B cell (primary cell): ENCODE measurements at regions not wholly inside any gene's neighbourhood (a gene's known extent, or its start where the extent isn't known, plus 50 kb on each side); places are given as distances from the start of the nearest gene placed in this dataset.

Experiments used
- ATAC-seq: fragments of 200-7000 bp; cut with Tn5 transposase; one replicate; pipeline ENCODE4 v1.10.0; 2021; ENCODE audit warnings: low read depth, mild to moderate bottlenecking, moderate number of reproducible peaks, moderate library complexity
- CTCF ChIA-PET: fragments of 350-600 bp; sonication (Branson Sonifier 250); formaldehyde crosslinking; loops from one replicate; lab custom pipeline; 2021; ENCODE audit warnings: antibody characterized with exemption, inconsistent platforms; lab: Charles Lee
- POLR2A ChIA-PET: fragments of 350-600 bp; sonication (Branson Sonifier 250); formaldehyde crosslinking; loops from one replicate; lab custom pipeline; 2021; ENCODE audit warnings: antibody characterized with exemption; lab: Charles Lee
- DNase-seq: peaks from one replicate; pipeline ENCODE4 v3.0.0; 2013
- H2AFZ ChIP-seq: 2 replicates; pipeline ENCODE4 v1.6.1; 2012; ENCODE audit warnings: mild to moderate bottlenecking, low read depth, low read length; ENCODE audit not compliant: insufficient read depth, poor library complexity, severe bottlenecking
- H3K27ac ChIP-seq, 2 donors: 1 replicate in 1 of 2; 2 replicates in 1 of 2; pipeline ENCODE4 v1.5.1; 2012 to 2013; ENCODE audit warnings: low read length in 2 of 2, mild to moderate bottlenecking in 2 of 2, moderate library complexity in 1 of 2
- H3K27me3 ChIP-seq, 4 experiments: fragments of 200-600 bp in 1 of 4; sonication (generic) in 1 of 4; replicated peaks in 1 of 4; 1 replicate in 2 of 4; 2 replicates in 2 of 4; pipeline versions ENCODE4 v1.6.1 to v1.7.0; 2013 to 2016; ENCODE audit warnings: low read length in 3 of 4, mild to moderate bottlenecking in 2 of 4, mixed read lengths in 1 of 4, moderate library complexity in 1 of 4; ENCODE audit not compliant: insufficient read depth in 4 of 4, control insufficient read depth in 3 of 4; ENCODE audit errors: control extremely low read depth in 1 of 4
- H3K36me3 ChIP-seq, 2 experiments: replicated peaks in 1 of 2; 1 replicate in 1 of 2; 2 replicates in 1 of 2; pipeline versions ENCODE4 v1.6.1 to v1.7.1; 2013; ENCODE audit warnings: low read length in 1 of 2; ENCODE audit not compliant: insufficient read depth in 2 of 2, control insufficient read depth in 1 of 2; ENCODE audit errors: control extremely low read depth in 1 of 2, extremely low read depth in 1 of 2
- H3K4me1 ChIP-seq, 2 donors: fragments of 200-600 bp in 1 of 2; sonication (generic) in 1 of 2; 1 replicate in 1 of 2; 2 replicates in 1 of 2; pipeline versions ENCODE4 v1.5.1 to v1.6.1; 2013 to 2017; ENCODE audit warnings: low read length in 2 of 2; ENCODE audit not compliant: control insufficient read depth in 2 of 2, insufficient read depth in 2 of 2
- H3K4me2 ChIP-seq: replicated peaks from 2 replicates; pipeline ENCODE3; 2012; ENCODE audit warnings: mild to moderate bottlenecking, low read depth, low read length; ENCODE audit not compliant: poor library complexity, severe bottlenecking
- H3K4me3 ChIP-seq, 5 experiments: fragments of 200-600 bp in 1 of 5; sonication (generic) in 1 of 5; 1 replicate in 3 of 5; 2 replicates in 2 of 5; pipeline versions ENCODE4 v1.5.1 to v1.7.0; 2011 to 2016; ENCODE audit warnings: low read length in 4 of 5, mild to moderate bottlenecking in 4 of 5, low read depth in 2 of 5, control low read depth in 1 of 5, moderate library complexity in 1 of 5; ENCODE audit not compliant: insufficient read depth in 1 of 5; ENCODE audit errors: control extremely low read depth in 1 of 5, extremely low read depth in 1 of 5
- H3K79me2 ChIP-seq: fragments of 200-600 bp; sonication (generic); one replicate; pipeline ENCODE4 v1.6.0; 2016; ENCODE audit warnings: low read length; ENCODE audit not compliant: control insufficient read depth, insufficient read depth
- H3K9ac ChIP-seq: fragments of 200-600 bp; sonication (generic); 2 replicates; pipeline ENCODE4 v1.6.1; 2017; ENCODE audit warnings: mild to moderate bottlenecking, low read length, moderate library complexity
- H3K9me3 ChIP-seq, 3 donors: one replicate each; pipeline versions ENCODE4 v1.6.1 to v1.7.1; 2013; ENCODE audit warnings: low read length in 2 of 3; ENCODE audit not compliant: control insufficient read depth in 2 of 3, insufficient read depth in 1 of 3; ENCODE audit errors: control extremely low read depth in 1 of 3
- H4K20me1 ChIP-seq: 2 replicates; pipeline ENCODE4 v1.6.0; 2012; ENCODE audit warnings: mild to moderate bottlenecking, low read length; ENCODE audit not compliant: insufficient read depth, control insufficient read depth, poor library complexity, severe bottlenecking
- H3K27ac Mint-ChIP-seq: one replicate; pipeline ENCODE4 v1.8.0; 2021; ENCODE audit warnings: mixed read lengths
- H3K27me3 Mint-ChIP-seq: one replicate; pipeline ENCODE4 v1.8.0; 2021; ENCODE audit warnings: mixed read lengths
- H3K4me1 Mint-ChIP-seq: one replicate; pipeline ENCODE4 v1.8.0; 2021; ENCODE audit warnings: mixed read lengths
- H3K4me3 Mint-ChIP-seq: one replicate; pipeline ENCODE4 v1.8.0; 2021; ENCODE audit warnings: mixed read lengths
- H3K9me3 Mint-ChIP-seq: one replicate; pipeline ENCODE4 v1.8.0; 2022; ENCODE audit warnings: mixed read lengths; ENCODE audit not compliant: insufficient read depth
- CTCF ChIP-seq: fragments of 200-600 bp; IDR thresholded peaks from one replicate; pipeline ENCODE4 v1.8.0; 2022; ENCODE audit warnings: antibody characterized with exemption, mild to moderate bottlenecking
- EZH2 ChIP-seq: IDR thresholded peaks from 2 replicates; pipeline ENCODE4 v1.6.1; 2012; ENCODE audit warnings: borderline replicate concordance, low read depth, mild to moderate bottlenecking, moderate library complexity, low read length; ENCODE audit not compliant: insufficient read depth, poor library complexity, severe bottlenecking
- WGBS: methylation state at CpG from one replicate; pipeline ENCODE4 v1.1.5; 2013; ENCODE audit warnings: missing lambda C conversion rate; ENCODE audit not compliant: insufficient coverage; 5-methylcytosine and 5-hydroxymethylcytosine counted together
- intact Hi-C: fragments of 100-400 bp; cut with micrococcal nuclease; formaldehyde crosslinking; loops from one replicate; pipeline ENCODE4 v1.10.0; 2022

- Histone ChIP-seq H3K4me1 (no peaks in the 10 kb centered on the region), H3K4me3 (no peak overlapping the region), H3K9me3 (peaks cover 0 to 2% (median 0%) of the 10 kb centered on the region in 3 donors), H3K27me3 (no peaks in the 10 kb centered on the region), H3K79me2 (no peaks in the 10 kb centered on the region), H3K9ac (no peak overlapping the region), H3K27ac (no peak overlapping the region), H2AFZ (no peak overlapping the region), H3K4me2 (no peak overlapping the region), H3K36me3 (no peaks in the 10 kb centered on the region), H4K20me1 (no peaks in the 10 kb centered on the region)
- Mint-ChIP-seq H3K27me3 (no peaks in the 10 kb centered on the region), H3K27ac (no peak overlapping the region), H3K9me3 (no peaks in the 10 kb centered on the region), H3K4me1 (no peaks in the 10 kb centered on the region), H3K4me3 (no peak overlapping the region)
- WGBS, result 43% methylated on average over 1 of the region's 1 CpG
- intact Hi-C loops, result no loop called here
- ATAC-seq (no peak), DNase-seq (no peak)
- ChIA-PET CTCF (no interaction called here), POLR2A (no interaction called here)
- TF ChIP-seq EZH2, result no peak
- no peak for TF ChIP-seq CTCF
These were observed 724.9 kb upstream of the TENM4 start for GRCh38 chr11:80165744-80166143.

- no peaks in the 10 kb centered on the region for H4K20me1 ChIP-seq
- POLR2A ChIA-PET, result no interaction called here
- no peaks in the 10 kb centered on the region for H3K9me3 ChIP-seq
- CTCF ChIA-PET, result no interaction called here
- H3K36me3 ChIP-seq, result no peaks in the 10 kb centered on the region
- no peak overlapping the region for H3K27ac ChIP-seq
- H3K4me2 ChIP-seq, result no peak overlapping the region
- Mint-ChIP-seq H3K27ac (no peak overlapping the region), H3K9me3 (no peaks in the 10 kb centered on the region), H3K27me3 (no peaks in the 10 kb centered on the region), H3K4me1 (no peaks in the 10 kb centered on the region), H3K4me3 (no peak overlapping the region)
- TF ChIP-seq EZH2 (no peak), CTCF (no peak)
- no peaks in the 10 kb centered on the region for H3K27me3 ChIP-seq
- no peak for ATAC-seq
- no peak overlapping the region for H3K4me3 ChIP-seq
- intact Hi-C loops, result no loop called here
- WGBS, result 100% methylated on average over 1 of the region's 1 CpG
- H3K79me2 ChIP-seq, result no peaks in the 10 kb centered on the region
- no peaks in the 10 kb centered on the region for H3K4me1 ChIP-seq
- DNase-seq, result no peak
- H2AFZ ChIP-seq, result no peak overlapping the region
- no peak overlapping the region for H3K9ac ChIP-seq
These were observed 722.6 kb upstream of the TENM4 start for GRCh38 chr11:80163441-80163840.
